CD4-positive, alpha-beta T cell treated with Interleukin-10 for 1 hour (primary cell): ENCODE measurements at regions not wholly inside any gene's neighbourhood (a gene's known extent, or its start where the extent isn't known, plus 50 kb on each side); places are given as distances from the start of the nearest gene placed in this dataset.

Experiments
- DNase-seq: peaks from one replicate; pipeline ENCODE4 v3.0.0-alpha.2; 2020

GRCh38 chr15:95298729-95299128 lies 1031.8 kb upstream of the NR2F2 start:
- no peak for DNase-seq

GRCh38 chr15:95300958-95301357 lies 1029.5 kb upstream of the NR2F2 start:
- no peak for DNase-seq

- DNase-seq = no peak
These were observed 1028.3 kb upstream of the NR2F2 start for GRCh38 chr15:95302206-95302605.

GRCh38 chr15:95302809-95303208 lies 1027.7 kb upstream of the NR2F2 start:
- DNase-seq = no peak

GRCh38 chr15:95303713-95304112 lies 1026.8 kb upstream of the NR2F2 start:
- no peak for DNase-seq

- DNase-seq = no peak
These were observed 1026.2 kb upstream of the NR2F2 start for GRCh38 chr15:95304151-95304946.

GRCh38 chr15:95304947-95305400 lies 1025.5 kb upstream of the NR2F2 start:
- no peak for DNase-seq

- DNase-seq = no peak
These were observed 1023.4 kb upstream of the NR2F2 start for GRCh38 chr15:95307115-95307514.

- DNase-seq = no peak
These were observed 1011.3 kb upstream of the NR2F2 start for GRCh38 chr15:95319242-95319641.

- DNase-seq = no peak
These were observed 1006.7 kb upstream of the NR2F2 start for GRCh38 chr15:95323796-95324195.

- DNase-seq = no peak
These were observed 1005.8 kb upstream of the NR2F2 start for GRCh38 chr15:95324656-95325055.

- no peak for DNase-seq
These were observed 1004.6 kb upstream of the NR2F2 start for GRCh38 chr15:95325763-95326404.

GRCh38 chr15:95326431-95327182 lies 1003.9 kb upstream of the NR2F2 start:
- no peak for DNase-seq

- DNase-seq = no peak
These were observed 1003.3 kb upstream of the NR2F2 start for GRCh38 chr15:95327183-95327525.

GRCh38 chr15:95327661-95328060 lies 1002.8 kb upstream of the NR2F2 start:
- DNase-seq = no peak

- no peak for DNase-seq
These were observed 1001.9 kb upstream of the NR2F2 start for GRCh38 chr15:95328559-95328958.

GRCh38 chr15:95329362-95329761 lies 1001.1 kb upstream of the NR2F2 start:
- no peak for DNase-seq

GRCh38 chr15:95341686-95342085 lies 988.8 kb upstream of the NR2F2 start:
- DNase-seq = no peak

- no peak for DNase-seq
These were observed 984.6 kb upstream of the NR2F2 start for GRCh38 chr15:95345867-95346266.

GRCh38 chr15:95346721-95347475 lies 983.6 kb upstream of the NR2F2 start:
- no peak for DNase-seq

- DNase-seq = no peak
These were observed 982.7 kb upstream of the NR2F2 start for GRCh38 chr15:95347837-95348236.

GRCh38 chr15:95350908-95351307 lies 979.6 kb upstream of the NR2F2 start:
- no peak for DNase-seq

- no peak for DNase-seq
These were observed 977.8 kb upstream of the NR2F2 start for GRCh38 chr15:95352631-95353187.
